Hepatocyte (in vitro differentiated cells): ENCODE measurements at regions not wholly inside any gene's neighbourhood (a gene's known extent, or its start where the extent isn't known, plus 50 kb on each side); places are given as distances from the start of the nearest gene placed in this dataset.

Experiments used
- DNase-seq: peaks from one replicate; pipeline ENCODE4 v3.0.0-alpha.2; 2016; ENCODE audit warnings: low spot score
- H2AFZ ChIP-seq: fragments of 200-600 bp; sonication (generic); 2 replicates; pipeline ENCODE4 v1.6.0; 2016; ENCODE audit warnings: antibody characterized with exemption, mild to moderate bottlenecking
- H3K27ac ChIP-seq: fragments of 200-600 bp; sonication (generic); 2 replicates; pipeline ENCODE4 v1.5.1; 2016; ENCODE audit warnings: mild to moderate bottlenecking
- H3K27me3 ChIP-seq: fragments of 200-600 bp; sonication (generic); 2 replicates; pipeline ENCODE4 v1.6.1; 2016
- H3K36me3 ChIP-seq: fragments of 200-600 bp; sonication (generic); replicated peaks from 2 replicates; pipeline ENCODE4 v1.5.1; 2016; ENCODE audit warnings: low read depth; ENCODE audit not compliant: insufficient read depth
- H3K4me1 ChIP-seq: fragments of 200-600 bp; sonication (generic); 2 replicates; pipeline ENCODE4 v1.5.1; 2016; ENCODE audit warnings: mild to moderate bottlenecking, moderate library complexity; ENCODE audit not compliant: insufficient read depth
- H3K4me2 ChIP-seq: fragments of 200-600 bp; sonication (generic); 2 replicates; pipeline ENCODE4 v1.6.0; 2016
- H3K4me3 ChIP-seq: fragments of 200-600 bp; sonication (generic); 2 replicates; pipeline ENCODE4 v1.5.1; 2016; ENCODE audit warnings: mild to moderate bottlenecking
- H3K79me2 ChIP-seq: fragments of 200-600 bp; sonication (generic); 2 replicates; pipeline ENCODE4 v1.6.0; 2017; ENCODE audit warnings: mild to moderate bottlenecking
- H3K9me2 ChIP-seq: fragments of 200-600 bp; sonication (generic); replicated peaks from 2 replicates; pipeline ENCODE4 v1.6.0; 2017; ENCODE audit warnings: mild to moderate bottlenecking; ENCODE audit not compliant: insufficient read depth
- H3K9me3 ChIP-seq: fragments of 200-600 bp; sonication (generic); 2 replicates; pipeline ENCODE4 v1.5.1; 2016; ENCODE audit warnings: low read depth, mild to moderate bottlenecking
- H4K20me1 ChIP-seq: fragments of 200-600 bp; sonication (generic); 2 replicates; pipeline ENCODE4 v1.6.0; 2016; ENCODE audit warnings: mild to moderate bottlenecking; ENCODE audit not compliant: insufficient read depth, poor library complexity, severe bottlenecking
- EZH2 ChIP-seq: fragments of 200-600 bp; sonication (generic); IDR thresholded peaks from 2 replicates; pipeline ENCODE4 v1.6.1; 2016; ENCODE audit warnings: antibody characterized with exemption, mild to moderate bottlenecking, borderline replicate concordance
- EZH2phosphoT487 ChIP-seq: fragments of 200-600 bp; sonication (generic); IDR thresholded peaks from one replicate; pipeline ENCODE4 v1.6.1; 2018; ENCODE audit warnings: antibody characterized with exemption, mild to moderate bottlenecking, low read depth, moderate library complexity; ENCODE audit not compliant: unreplicated experiment, severe bottlenecking
- WGBS: methylation state at CpG from one replicate; pipeline ENCODE4 v1.1.6; 2016; ENCODE audit warnings: low lambda C conversion rate; ENCODE audit errors: missing lambda C conversion rate; 5-methylcytosine and 5-hydroxymethylcytosine counted together
- TF ChIP-seq, protein P1 (sequence below): fragments of 200-600 bp; sonication (generic); IDR thresholded peaks from 2 replicates; pipeline ENCODE4 v1.5.1; 2016; ENCODE audit warnings: antibody characterized with exemption, mild to moderate bottlenecking; ENCODE audit not compliant: poor library complexity

DNA sequence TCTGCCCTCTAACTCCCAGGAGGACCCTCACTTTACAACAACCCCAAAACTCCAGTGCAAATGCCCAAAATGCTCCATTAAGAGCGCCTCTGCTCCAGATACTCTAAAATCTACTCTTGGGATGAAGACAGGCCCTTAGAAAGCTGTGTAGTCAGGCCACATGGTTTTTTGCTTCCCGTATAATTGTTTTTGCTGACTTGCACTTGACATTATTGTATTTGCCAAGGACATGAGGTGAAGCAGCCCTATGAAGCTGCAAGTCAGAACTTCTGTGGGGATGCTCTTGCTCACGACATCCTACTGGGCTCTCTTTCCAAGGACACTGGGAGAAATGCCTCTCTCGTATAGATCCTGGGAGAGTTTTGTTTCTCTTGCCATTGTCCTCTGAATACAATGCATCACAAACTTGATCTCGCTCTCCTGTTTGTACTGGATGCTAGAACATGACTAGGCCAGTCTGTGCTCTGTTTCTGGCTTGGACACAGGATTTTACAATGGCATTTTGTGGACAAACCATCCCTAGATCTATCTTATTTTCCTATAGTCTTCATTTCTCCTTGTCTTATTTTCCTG is 177.2 kb upstream of the DTNBP1 start:
- H3K27ac ChIP-seq = no peak overlapping the region
- H3K27me3 ChIP-seq = no peaks in the 10 kb centered on the region
- DNase-seq = no peak
- no peaks in the 10 kb centered on the region for H3K79me2 ChIP-seq
- H3K4me1 ChIP-seq = no peaks in the 10 kb centered on the region
- H3K9me2 ChIP-seq = no peaks in the 10 kb centered on the region
- H3K4me3 ChIP-seq = no peak overlapping the region
- H4K20me1 ChIP-seq = no peaks in the 10 kb centered on the region
- no peak overlapping the region for H2AFZ ChIP-seq
- no peak overlapping the region for H3K4me2 ChIP-seq
- TF ChIP-seq, protein P1, sequence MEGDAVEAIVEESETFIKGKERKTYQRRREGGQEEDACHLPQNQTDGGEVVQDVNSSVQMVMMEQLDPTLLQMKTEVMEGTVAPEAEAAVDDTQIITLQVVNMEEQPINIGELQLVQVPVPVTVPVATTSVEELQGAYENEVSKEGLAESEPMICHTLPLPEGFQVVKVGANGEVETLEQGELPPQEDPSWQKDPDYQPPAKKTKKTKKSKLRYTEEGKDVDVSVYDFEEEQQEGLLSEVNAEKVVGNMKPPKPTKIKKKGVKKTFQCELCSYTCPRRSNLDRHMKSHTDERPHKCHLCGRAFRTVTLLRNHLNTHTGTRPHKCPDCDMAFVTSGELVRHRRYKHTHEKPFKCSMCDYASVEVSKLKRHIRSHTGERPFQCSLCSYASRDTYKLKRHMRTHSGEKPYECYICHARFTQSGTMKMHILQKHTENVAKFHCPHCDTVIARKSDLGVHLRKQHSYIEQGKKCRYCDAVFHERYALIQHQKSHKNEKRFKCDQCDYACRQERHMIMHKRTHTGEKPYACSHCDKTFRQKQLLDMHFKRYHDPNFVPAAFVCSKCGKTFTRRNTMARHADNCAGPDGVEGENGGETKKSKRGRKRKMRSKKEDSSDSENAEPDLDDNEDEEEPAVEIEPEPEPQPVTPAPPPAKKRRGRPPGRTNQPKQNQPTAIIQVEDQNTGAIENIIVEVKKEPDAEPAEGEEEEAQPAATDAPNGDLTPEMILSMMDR = no peak
- no peak for TF ChIP-seq EZH2
- no peak for TF ChIP-seq EZH2phosphoT487
- H3K9me3 ChIP-seq = no peaks in the 10 kb centered on the region
- H3K36me3 ChIP-seq = no peaks in the 10 kb centered on the region
- 85% methylated on average over 5 of the region's 5 CpGs for WGBS

DNA sequence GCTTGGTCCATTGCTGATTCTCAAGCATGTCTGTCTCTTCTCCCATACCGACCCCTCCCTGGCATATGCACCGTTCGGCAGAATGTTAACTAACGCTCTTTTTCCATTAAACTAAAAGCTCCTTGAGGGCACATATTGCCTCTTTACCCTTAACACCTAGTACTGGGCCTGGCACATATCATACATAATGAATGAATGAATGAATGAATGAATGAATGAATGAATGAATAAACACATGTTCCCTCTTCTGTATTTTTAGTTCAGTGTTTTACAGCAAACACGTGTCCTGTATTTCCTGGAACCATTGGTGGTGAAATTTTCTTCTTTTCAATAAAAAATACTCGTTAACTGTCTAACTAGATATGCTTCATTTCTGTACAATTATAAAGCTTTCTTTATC is 174.4 kb upstream of the DTNBP1 start:
- Histone ChIP-seq H3K9me2 (no peaks in the 10 kb centered on the region), H3K4me2 (no peak overlapping the region), H2AFZ (no peak overlapping the region), H4K20me1 (no peaks in the 10 kb centered on the region), H3K4me1 (no peaks in the 10 kb centered on the region), H3K36me3 (no peaks in the 10 kb centered on the region), H3K27me3 (no peaks in the 10 kb centered on the region), H3K79me2 (no peaks in the 10 kb centered on the region), H3K27ac (no peak overlapping the region), H3K9me3 (no peaks in the 10 kb centered on the region), H3K4me3 (no peak overlapping the region)
- DNase-seq = no peak
- TF ChIP-seq EZH2 (no peak), EZH2phosphoT487 (no peak)
- TF ChIP-seq, protein P1 = no peak
- WGBS = 90% methylated on average over 6 of the region's 6 CpGs

DNA sequence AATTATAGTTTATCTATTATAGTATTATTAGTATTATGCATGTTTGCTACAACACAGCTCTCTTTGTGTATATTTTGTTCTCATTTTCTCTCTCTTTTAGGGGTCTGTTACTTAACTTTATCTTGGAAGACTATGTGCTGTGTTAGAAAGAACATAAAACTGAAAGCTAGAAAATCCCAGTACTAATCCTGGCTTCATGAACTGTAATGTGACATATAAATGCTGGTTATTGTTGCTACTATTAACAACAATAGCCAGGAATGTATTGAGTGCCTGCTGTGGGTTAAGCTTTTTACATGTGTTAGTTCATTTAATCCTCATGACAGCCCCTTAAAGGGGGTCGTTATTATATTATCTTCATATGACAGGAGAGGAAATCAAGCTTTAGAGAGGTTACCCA is 170.0 kb upstream of the DTNBP1 start:
- no peaks in the 10 kb centered on the region for H4K20me1 ChIP-seq
- H3K4me2 ChIP-seq = no peak overlapping the region
- DNase-seq = no peak
- no peaks in the 10 kb centered on the region for H3K36me3 ChIP-seq
- H2AFZ ChIP-seq = no peak overlapping the region
- no peaks in the 10 kb centered on the region for H3K79me2 ChIP-seq
- no peaks in the 10 kb centered on the region for H3K4me1 ChIP-seq
- WGBS = 55% methylated on average over 1 of the region's 1 CpG
- TF ChIP-seq EZH2 (no peak), EZH2phosphoT487 (no peak)
- TF ChIP-seq, protein P1 = no peak
- no peaks in the 10 kb centered on the region for H3K9me2 ChIP-seq
- H3K9me3 ChIP-seq = no peaks in the 10 kb centered on the region
- H3K27ac ChIP-seq = no peak overlapping the region
- no peak overlapping the region for H3K4me3 ChIP-seq
- no peaks in the 10 kb centered on the region for H3K27me3 ChIP-seq

DNA sequence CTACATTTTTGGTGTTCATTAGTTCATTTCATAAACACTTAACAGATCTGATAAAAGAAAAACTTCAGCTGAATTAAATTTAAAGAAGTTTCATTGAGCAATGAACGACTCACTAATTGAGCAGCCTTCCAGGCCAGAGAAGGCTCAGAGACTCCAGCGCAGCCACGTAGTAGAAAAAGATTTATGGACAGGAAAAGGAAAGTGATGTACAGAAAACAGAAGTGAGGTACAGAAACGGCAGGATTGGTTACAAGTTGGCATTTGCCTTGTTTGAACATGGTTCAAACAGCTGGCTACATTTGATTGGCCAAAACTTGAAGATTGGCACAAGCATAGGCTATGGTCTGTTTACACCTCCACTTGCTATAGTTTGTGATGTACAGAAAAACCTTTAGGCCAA is 166.3 kb upstream of the DTNBP1 start:
- H4K20me1 ChIP-seq = no peaks in the 10 kb centered on the region
- no peaks in the 10 kb centered on the region for H3K36me3 ChIP-seq
- H3K9me2 ChIP-seq = no peaks in the 10 kb centered on the region
- TF ChIP-seq EZH2 (no peak), EZH2phosphoT487 (no peak)
- TF ChIP-seq, protein P1 = no peak
- H2AFZ ChIP-seq = no peak overlapping the region
- H3K79me2 ChIP-seq = no peaks in the 10 kb centered on the region
- H3K27me3 ChIP-seq = no peaks in the 10 kb centered on the region
- no peak overlapping the region for H3K4me2 ChIP-seq
- no peak overlapping the region for H3K4me3 ChIP-seq
- 77% methylated on average over 4 of the region's 4 CpGs for WGBS
- no peaks in the 10 kb centered on the region for H3K4me1 ChIP-seq
- no peak for DNase-seq
- H3K9me3 ChIP-seq = no peaks in the 10 kb centered on the region
- no peak overlapping the region for H3K27ac ChIP-seq
